Keratinocyte (primary cell): ENCODE measurements at regions not wholly inside any gene's neighbourhood (a gene's known extent, or its start where the extent isn't known, plus 50 kb on each side); places are given as distances from the start of the nearest gene placed in this dataset.

Experiments used
- DNase-seq: peaks from one replicate; pipeline ENCODE4 v3.0.0-alpha.2; 2011; ENCODE audit warnings: low read depth, missing footprints, low spot score
- FAIRE-seq: peaks from 2 replicates; lab custom pipeline; 2011; peaks lifted over from hg19 to GRCh38; lab: Jason Lieb, UNC
- H2AFZ ChIP-seq: 2 replicates; pipeline ENCODE4 v1.6.0; 2012; ENCODE audit warnings: low read length, control low read depth, inconsistent platforms; ENCODE audit not compliant: control insufficient read depth
- H3K27ac ChIP-seq: 2 replicates; pipeline ENCODE4 v1.5.1; 2011; ENCODE audit warnings: low read length; ENCODE audit not compliant: control insufficient read depth, insufficient read depth
- H3K27me3 ChIP-seq: 3 replicates; pipeline ENCODE4 v1.6.0; 2011; ENCODE audit warnings: low read length; ENCODE audit not compliant: control insufficient read depth, insufficient read depth; ENCODE audit errors: extremely low read depth
- H3K36me3 ChIP-seq, 2 experiments: 2 replicates in 1 of 2; 3 replicates in 1 of 2; pipeline ENCODE4 v1.5.1; 2011; ENCODE audit warnings: low read length in 2 of 2, mild to moderate bottlenecking in 1 of 2; ENCODE audit not compliant: control insufficient read depth in 2 of 2, insufficient read depth in 2 of 2; ENCODE audit errors: extremely low read depth in 1 of 2
- H3K4me1 ChIP-seq: 3 replicates; pipeline ENCODE4 v1.5.1; 2011; ENCODE audit warnings: low read length; ENCODE audit not compliant: control insufficient read depth, insufficient read depth; ENCODE audit errors: extremely low read depth
- H3K4me2 ChIP-seq: 3 replicates; pipeline ENCODE4 v1.6.0; 2011; ENCODE audit warnings: low read depth, low read length; ENCODE audit not compliant: control insufficient read depth, insufficient read depth; ENCODE audit errors: extremely low read depth
- H3K4me3 ChIP-seq, 3 experiments: fragments of 200-600 bp in 1 of 3; sonication (generic) in 1 of 3; 2 replicates in 2 of 3; 3 replicates in 1 of 3; pipeline ENCODE4 v1.5.1; 2011 to 2016; ENCODE audit warnings: low read length in 3 of 3, mild to moderate bottlenecking in 3 of 3, control low read depth in 2 of 3, inconsistent platforms in 1 of 3, low read depth in 1 of 3, mixed read lengths in 1 of 3, mixed run types in 1 of 3, moderate library complexity in 1 of 3; ENCODE audit not compliant: control insufficient read depth in 2 of 3, insufficient read depth in 2 of 3; ENCODE audit errors: extremely low read depth in 1 of 3
- H3K79me2 ChIP-seq: 2 replicates; pipeline ENCODE4 v1.6.0; 2012; ENCODE audit warnings: low read length; ENCODE audit not compliant: control insufficient read depth, insufficient read depth
- H3K9ac ChIP-seq: 3 replicates; pipeline ENCODE4 v1.6.0; 2011; ENCODE audit warnings: low read length; ENCODE audit not compliant: control insufficient read depth, insufficient read depth; ENCODE audit errors: extremely low read depth
- H3K9me1 ChIP-seq: 3 replicates; pipeline ENCODE4 v1.6.0; 2011; ENCODE audit warnings: low read length; ENCODE audit not compliant: control insufficient read depth, insufficient read depth; ENCODE audit errors: extremely low read depth
- H3K9me3 ChIP-seq: 2 replicates; pipeline ENCODE4 v1.5.1; 2012; ENCODE audit warnings: low read depth, low read length; ENCODE audit not compliant: control insufficient read depth
- H4K20me1 ChIP-seq: 3 replicates; pipeline ENCODE4 v1.6.0; 2011; ENCODE audit warnings: low read length; ENCODE audit not compliant: control insufficient read depth, insufficient read depth; ENCODE audit errors: extremely low read depth
- CTCF ChIP-seq, 3 experiments: IDR thresholded peaks in 1 of 3; conservative IDR thresholded peaks in 1 of 3; optimal IDR thresholded peaks in 1 of 3; 2 replicates in 2 of 3; 3 replicates in 1 of 3; pipeline versions ENCODE3 to v1.5.1; 2011; ENCODE audit warnings: low read length in 3 of 3, mild to moderate bottlenecking in 3 of 3, moderate library complexity in 2 of 3, control low read depth in 1 of 3, inconsistent platforms in 1 of 3; ENCODE audit not compliant: insufficient read depth in 2 of 3; ENCODE audit errors: extremely low read depth in 1 of 3
- EZH2 ChIP-seq: IDR thresholded peaks from one replicate; pipeline ENCODE4 v1.6.1; 2012; ENCODE audit warnings: inconsistent platforms, mild to moderate bottlenecking, low read length, moderate library complexity
- dilution Hi-C: fragments of 300-500 bp; cut with MboI; formaldehyde crosslinking; loops from one replicate; pipeline ENCODE4 v1.7.0; 2020; ENCODE audit warnings: low sequenced_read_pairs; ENCODE audit not compliant: extremely low pct_ligation_motif_present

- no peaks in the 10 kb centered on the region for H3K4me1 ChIP-seq
Observed at GRCh38 chr4:38409852-38410251, 254.1 kb upstream of the KLF3 start.

GRCh38 chr4:38411092-38411491 is 252.9 kb upstream of the KLF3 start:
- DNase-seq: no peak
- dilution Hi-C loops: no loop called here
- no peaks in the 10 kb centered on the region for H3K36me3 ChIP-seq
- no peak overlapping the region for H3K27ac ChIP-seq
- H3K4me2 ChIP-seq: no peak overlapping the region
- no peaks in the 10 kb centered on the region for H4K20me1 ChIP-seq
- no peak overlapping the region for H3K4me3 ChIP-seq
- TF ChIP-seq CTCF (optimal IDR thresholded peaks at IDR 0.05 in 1 of 3, IDR thresholded peaks at IDR 0.05 in 1 of 3, conservative IDR thresholded peaks at IDR 0.05 in 1 of 3; ENCODE audit: extremely low read depth in 1 of 3, insufficient read depth in 2 of 3, low read length in 3 of 3): no peak
- TF ChIP-seq EZH2: no peak
- FAIRE-seq: no peak
- H2AFZ ChIP-seq: no peak overlapping the region
- H3K27me3 ChIP-seq: no peaks in the 10 kb centered on the region
- H3K4me1 ChIP-seq: no peaks in the 10 kb centered on the region
- H3K79me2 ChIP-seq: no peaks in the 10 kb centered on the region
- no peaks in the 10 kb centered on the region for H3K9me1 ChIP-seq
- no peak overlapping the region for H3K9ac ChIP-seq
- H3K9me3 ChIP-seq: no peaks in the 10 kb centered on the region

More at GRCh38 chr4:38409852-38410251, 254.1 kb upstream of the KLF3 start:
- Histone ChIP-seq H4K20me1 (no peaks in the 10 kb centered on the region), H3K9ac (no peak overlapping the region), H3K36me3 (no peaks in the 10 kb centered on the region), H3K4me3 (no peak overlapping the region), H3K9me1 (no peaks in the 10 kb centered on the region), H3K27ac (no peak overlapping the region), H3K27me3 (no peaks in the 10 kb centered on the region), H3K4me2 (no peak overlapping the region), H3K79me2 (no peaks in the 10 kb centered on the region), H2AFZ (no peak overlapping the region), H3K9me3 (no peaks in the 10 kb centered on the region)
- FAIRE-seq: no peak
- no peak for TF ChIP-seq CTCF (optimal IDR thresholded peaks at IDR 0.05 in 1 of 3, IDR thresholded peaks at IDR 0.05 in 1 of 3, conservative IDR thresholded peaks at IDR 0.05 in 1 of 3; ENCODE audit: extremely low read depth in 1 of 3, insufficient read depth in 2 of 3, low read length in 3 of 3)
- no peak for TF ChIP-seq EZH2
- dilution Hi-C loops: no loop called here
- DNase-seq: no peak
